NCI-H2227 (cell line): ENCODE measurements at regions not wholly inside any gene's neighbourhood (a gene's known extent, or its start where the extent isn't known, plus 50 kb on each side); places are given as distances from the start of the nearest gene placed in this dataset.

Experiments used
- DNase-seq: peaks from one replicate; lab custom pipeline; 2025; ENCODE audit not compliant: unreplicated experiment; lab: John Stamatoyannopoulos, UW

DNA sequence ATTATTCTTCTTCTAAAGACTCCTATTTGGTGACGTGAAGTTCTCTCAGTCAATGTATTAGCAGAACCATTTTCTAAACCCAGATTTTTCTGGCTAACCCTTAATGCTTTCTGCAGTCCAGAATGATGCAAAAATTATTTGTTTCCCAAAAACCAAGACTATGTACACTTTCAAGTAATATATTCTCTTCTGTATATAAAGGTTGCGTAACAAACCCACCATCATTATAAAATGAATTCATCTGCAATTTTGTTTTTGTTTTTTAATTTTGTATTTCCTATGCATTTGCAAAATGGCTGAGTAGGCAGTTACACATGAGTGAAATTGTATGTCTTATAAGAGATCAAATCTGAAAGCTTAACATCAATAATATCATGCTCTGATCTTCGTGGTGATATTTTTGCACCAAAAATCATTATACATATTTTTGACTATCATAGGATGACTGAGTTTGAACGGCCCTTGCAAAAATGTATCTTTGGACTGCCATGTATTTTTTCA lies 593.6 kb downstream of the ZIC1 start:
- no peak for DNase-seq

DNA sequence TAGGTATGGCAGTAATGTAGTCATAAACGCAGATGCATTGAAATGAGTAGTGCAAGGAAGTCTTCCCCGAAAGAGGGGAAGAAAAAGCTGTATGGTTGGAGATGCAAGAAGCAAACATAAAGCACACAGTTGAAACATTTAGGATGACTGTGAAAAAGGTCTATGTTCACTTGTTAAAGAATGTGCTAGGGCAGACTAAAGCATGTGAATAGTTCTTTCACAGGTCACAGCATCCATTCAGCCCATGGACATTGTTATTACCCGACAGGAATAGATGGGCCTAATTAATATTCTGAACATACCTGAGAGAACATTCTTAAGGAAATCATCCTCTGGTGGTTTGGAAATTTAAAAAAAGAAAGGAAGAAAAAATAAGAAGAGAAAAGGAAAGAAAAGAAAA lies 595.2 kb downstream of the ZIC1 start:
- no peak for DNase-seq

DNA sequence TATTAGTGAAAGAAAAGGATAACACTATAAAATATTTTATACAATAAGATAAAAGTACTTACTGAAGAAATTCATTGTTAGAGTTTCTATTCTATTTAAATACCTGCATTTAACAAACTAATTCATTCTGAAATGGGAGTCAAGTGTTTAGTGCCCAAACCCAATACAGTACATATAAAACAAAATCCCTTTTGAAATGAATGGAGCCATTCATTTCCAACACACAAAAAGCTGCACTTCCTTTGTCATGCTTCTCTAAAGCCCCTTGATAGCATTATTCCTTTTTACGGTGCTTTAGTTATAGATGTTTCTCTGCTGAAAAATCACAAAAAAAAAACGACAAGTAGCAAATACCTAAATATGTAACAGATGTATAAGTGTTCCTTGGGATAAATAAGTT lies 596.3 kb downstream of the ZIC1 start:
- no peak for DNase-seq

DNA sequence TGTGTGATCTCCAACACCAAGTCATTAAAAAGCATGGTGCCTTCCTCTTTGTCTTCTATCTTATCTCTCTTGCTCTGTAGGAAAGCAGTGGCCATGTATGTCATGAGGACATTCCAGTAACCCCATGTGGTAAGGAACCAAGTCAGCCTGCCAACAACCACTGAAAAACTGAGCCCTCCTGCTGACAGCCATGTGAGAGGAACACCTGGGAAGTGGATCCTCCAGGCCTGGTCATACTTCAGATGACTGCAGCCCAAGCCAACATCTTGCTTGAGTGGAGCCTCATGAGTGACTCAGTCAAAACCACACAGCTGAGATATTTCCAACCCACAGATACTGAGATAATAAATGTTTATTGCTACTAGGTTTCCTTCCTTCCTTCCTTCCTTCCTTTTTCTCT lies 597.3 kb downstream of the ZIC1 start:
- no peak for DNase-seq

DNA sequence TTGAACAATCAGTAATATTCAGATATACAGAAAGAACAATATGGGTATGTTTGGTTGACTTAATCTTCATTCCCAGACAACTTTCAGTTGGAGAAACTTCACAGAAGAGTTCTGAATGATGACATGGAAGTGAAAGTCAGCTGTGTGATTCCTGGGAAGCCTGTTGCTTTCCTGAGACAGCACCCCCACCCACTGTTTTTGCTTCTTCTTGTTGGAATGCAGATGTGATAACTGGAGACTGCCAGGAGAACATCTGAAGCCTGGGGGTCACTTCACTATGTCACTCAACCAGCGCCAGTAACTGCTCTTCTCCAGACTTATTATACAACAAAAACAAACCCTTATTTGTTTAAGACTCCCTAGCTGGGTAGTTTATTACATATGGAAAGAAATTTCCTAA lies 599.4 kb downstream of the ZIC1 start:
- DNase-seq: no peak

DNA sequence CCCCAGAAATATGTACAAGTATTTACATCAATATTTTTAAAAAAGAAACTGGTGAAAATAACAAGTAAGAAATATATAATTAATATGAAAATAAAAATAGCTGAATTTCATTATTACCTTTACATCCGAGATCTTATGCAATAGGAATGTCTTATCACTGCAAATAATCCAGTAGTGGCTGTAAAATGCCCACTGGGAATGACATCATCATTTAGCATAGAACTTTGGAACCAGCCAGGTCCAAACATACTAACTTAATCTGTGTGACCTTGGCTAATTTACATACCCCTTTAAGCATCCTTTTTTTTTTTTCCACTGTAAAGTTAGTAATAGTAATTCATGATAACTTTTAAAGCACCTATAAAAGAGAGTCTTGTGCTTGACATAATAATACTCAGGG lies 611.7 kb downstream of the ZIC1 start:
- no peak for DNase-seq

DNA sequence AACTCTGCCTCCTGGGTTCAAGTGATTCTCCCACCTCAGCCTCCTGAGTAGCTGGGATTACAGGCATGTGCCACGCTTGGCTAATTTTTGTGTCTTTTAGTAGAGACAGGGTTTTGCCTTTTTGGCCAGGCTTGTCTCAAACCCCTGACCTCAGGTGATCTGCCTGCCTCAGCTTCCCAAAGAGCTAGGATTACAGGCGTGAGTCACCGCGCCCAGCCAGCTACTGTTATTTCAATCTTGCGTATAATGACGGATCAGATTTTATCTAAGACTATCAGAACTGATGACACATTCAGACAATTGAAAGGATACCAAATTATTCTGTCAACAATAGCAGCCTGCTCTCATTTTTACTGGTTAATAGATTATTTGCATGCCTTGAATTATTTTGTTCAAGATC lies 612.2 kb downstream of the ZIC1 start:
- no peak for DNase-seq

DNA sequence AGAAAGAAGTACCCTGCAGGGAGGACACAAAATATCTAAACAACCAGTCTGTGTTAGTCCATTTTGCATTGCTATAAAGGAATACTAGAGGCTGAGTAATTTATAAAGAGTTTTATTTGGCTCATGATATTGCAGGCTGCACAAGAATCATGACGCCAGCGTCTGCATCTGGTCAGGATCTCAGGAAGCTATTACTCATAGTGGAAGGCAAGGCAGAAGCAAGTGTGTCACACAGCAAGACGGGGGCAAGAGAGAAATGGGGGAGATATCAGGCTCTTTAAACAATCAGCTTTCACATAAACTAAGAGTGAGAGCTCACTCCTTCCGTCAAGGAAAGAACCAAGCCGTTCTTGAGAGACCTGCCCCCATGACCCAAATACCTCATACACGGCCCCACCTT lies 614.8 kb downstream of the ZIC1 start:
- no peak for DNase-seq

DNA sequence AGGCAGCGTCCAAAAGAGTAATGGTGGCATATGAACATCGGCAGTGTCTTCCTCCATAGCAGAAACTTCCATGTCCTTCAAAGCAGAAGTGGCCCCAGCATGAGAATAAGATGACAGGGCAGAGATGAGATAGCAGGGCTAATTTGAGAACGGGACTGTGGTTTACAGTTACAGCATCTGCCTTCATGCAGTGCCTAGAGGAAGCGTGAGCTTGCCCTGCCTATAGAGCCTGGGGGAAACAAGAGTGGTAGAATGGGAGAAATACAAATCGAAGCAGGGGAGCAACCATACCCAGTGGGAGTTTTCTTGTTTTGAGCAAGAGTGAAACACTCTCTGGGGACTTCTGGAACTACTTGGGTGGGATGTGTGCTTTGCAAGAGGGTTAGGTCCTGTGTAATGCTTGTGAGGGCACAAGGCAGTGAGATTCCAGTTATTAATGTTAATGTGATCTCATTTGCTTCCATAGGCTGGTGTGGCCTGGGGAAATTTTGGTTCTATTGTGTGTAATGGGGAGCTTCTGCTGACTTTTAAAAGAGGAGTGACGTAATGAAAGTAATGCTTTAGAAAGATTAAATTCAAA lies 616.9 kb downstream of the ZIC1 start:
- no peak for DNase-seq

DNA sequence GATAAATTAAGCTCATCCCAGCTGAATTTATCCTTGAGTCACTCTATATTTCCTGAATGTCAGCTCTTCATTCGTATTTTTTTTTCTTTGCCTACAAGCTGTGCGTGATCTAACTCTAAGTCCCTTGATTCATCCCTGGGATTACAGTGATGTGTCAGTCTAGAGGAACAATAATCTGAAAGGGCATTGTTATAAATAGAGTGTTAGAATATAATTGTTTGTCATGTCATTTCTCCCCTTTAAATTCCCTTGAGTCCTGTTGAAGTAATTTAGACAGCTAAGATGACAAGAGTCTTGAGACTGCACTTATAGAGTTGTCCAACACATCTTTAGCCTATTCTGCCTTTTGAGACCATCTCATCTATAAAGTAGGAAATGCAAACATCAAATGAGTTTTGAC lies 621.8 kb downstream of the ZIC1 start:
- no peak for DNase-seq

DNA sequence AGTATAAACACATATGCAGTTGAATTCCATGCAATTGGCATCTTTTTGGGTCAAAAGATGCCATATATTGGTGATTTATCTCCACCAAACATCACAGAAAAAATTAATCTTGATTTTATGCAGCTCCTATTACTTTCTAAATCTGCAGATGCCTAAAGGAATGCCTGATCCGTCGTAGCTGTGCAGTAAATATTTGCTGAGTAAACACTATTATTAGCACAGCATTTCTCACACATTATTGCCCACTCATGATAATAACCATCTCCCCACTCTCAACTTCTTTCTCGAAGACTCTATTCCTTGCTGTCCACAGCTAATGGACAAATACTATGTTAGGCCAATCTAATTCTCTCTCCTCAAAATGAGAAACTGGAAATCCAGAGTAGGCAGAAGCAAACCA lies 625.2 kb downstream of the ZIC1 start:
- no peak for DNase-seq

DNA sequence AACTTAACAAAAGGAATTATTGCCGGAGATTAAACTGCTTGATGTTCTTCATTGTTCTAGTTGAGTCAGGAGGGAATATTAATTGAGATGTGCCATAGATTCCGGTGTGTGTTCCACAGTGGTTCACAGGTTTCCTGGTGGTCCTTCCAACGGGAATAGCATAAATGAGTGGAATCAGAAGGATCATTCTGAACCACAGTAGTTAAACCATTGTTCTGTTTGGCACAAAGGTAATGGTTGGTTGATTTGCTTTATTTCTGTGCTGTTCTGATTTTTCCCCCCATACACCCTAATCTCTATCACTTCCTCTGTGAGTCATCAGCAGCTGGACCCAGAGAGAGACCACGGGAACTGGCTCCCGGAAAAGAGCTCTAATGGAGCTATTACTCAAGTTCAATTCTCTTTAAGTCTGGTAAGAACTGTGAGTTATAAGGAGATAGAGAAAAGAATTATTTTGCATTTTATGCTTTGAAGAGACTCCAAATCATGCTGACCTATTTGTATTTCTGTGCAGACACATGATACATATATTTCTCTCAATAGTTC lies 627.2 kb downstream of the ZIC1 start:
- DNase-seq: no peak

DNA sequence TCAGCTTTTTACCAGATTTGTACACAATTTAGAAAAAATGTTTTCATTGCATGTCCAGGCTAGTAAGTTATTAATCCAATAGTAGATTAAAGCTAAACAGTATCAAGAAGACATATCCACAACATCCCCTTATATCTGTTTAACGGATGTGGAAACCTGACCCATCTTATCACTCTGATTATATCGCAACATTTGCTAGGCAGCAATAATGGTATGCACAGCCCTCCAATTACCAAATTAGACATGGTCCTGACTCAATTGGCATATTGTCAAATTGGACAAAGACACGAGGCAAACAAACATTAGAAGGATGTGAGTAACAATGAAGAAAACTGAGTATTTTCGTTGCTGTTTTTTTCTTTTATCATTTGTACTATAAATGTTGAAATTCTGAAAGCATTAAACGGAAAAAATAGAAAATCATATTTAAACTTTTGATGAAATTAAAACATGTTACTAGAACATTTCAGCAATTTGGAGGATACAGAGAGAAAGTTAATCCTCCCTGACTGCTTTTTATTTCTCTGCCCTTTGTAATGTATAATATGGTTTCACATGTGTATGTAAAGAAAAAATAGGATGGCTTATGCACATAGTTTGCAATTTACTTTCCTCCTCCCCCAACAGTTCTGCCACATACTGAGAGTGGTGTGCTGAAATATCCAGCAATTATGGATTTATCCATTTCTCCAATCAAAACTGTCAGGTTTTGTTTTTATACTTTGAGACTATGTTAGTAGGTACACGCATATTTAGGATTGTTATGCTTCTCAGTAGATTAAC lies 633.7 kb downstream of the ZIC1 start:
- DNase-seq: no peak

DNA sequence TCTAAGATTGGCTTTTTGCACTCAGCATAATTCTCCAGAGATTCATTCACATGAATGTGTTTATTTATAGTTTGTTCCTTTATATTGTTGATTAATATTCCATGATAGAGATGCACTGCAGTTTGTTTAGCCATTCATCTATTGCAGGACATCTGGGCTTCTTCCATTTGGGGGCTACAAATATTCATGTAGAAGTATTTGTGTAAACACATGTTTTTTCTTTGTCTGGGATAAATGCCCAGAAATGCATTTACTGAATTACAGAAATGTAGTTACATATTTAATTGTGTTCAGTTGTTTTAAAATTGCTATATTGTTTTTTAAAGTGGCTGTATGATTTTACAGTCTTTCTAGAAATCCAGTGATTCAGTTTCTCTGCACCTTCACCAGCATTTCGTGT lies 635.0 kb downstream of the ZIC1 start:
- no peak for DNase-seq

DNA sequence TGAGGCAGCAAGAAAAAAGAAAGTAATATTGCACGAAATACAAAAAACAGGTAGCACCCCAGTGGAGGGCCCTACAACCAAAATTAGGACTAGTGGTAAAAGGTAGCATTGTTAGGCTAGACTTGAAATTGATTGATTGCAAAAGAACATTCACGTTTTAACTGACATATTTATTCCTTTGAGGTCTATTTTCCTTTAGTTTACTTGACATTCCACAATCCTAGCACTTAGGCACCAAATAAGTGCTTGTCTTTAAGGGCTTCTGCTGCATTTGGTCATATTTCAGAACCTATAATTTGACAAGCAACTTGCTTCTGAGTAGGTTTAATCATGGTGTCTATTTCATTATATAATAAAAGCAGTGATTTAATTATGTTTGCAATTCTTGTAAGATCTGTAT lies 642.7 kb upstream of the AGTR1 start:
- DNase-seq: no peak

DNA sequence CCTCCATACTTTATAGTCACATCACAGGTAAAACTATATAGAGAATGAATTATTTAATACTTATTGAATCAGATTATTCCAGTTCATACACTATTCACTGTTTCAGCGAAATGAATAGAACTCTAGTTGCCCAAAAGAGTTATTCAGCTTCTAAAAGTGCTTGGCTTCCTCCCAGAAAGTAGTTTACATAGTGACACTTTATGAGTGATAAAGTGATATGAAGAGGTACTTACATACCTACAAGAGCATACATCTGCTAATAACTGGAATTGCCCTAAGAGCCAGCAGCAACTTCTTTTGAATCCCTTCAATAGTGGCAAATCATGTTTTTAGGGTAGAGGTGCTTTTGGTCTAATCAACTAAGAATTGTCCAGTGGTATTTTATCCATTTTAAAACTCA lies 635.1 kb upstream of the AGTR1 start:
- no peak for DNase-seq

DNA sequence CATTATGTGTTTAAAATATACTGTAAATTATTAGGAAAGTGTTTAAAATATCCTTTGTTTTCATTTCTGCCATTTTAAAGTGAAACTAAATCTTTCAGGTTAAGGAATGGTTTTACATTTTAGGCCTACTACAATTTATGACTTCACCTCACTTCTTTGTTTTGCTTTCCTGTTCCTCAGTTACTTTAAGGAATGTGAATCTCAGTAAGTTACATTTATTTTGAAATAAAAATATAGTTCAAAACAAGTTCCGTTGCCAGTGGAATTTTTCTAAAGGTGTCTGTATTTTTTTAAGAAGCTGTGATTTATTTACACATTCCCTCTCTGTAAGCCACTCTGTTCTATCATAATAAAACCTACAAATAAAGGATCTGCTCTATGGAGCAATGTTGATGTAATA lies 630.9 kb upstream of the AGTR1 start:
- no peak for DNase-seq

DNA sequence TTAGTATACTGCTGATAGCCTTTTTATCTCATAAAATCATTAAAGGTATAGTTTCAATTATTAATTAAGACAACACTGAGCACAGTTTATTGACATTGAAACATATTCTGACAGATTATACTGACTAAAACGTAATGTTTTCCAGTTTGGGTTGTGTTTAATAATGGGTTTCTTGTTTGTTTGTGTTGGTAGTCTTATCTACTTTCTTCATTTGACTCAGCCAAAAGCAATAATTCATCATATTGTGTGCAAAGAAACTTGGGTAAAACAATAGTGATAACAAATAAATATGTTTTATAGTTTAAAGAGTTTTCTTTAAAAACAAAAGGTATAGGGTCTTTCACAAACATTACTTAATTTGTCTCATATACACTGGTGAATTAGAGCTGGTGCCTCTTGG lies 629.2 kb upstream of the AGTR1 start:
- DNase-seq: no peak

DNA sequence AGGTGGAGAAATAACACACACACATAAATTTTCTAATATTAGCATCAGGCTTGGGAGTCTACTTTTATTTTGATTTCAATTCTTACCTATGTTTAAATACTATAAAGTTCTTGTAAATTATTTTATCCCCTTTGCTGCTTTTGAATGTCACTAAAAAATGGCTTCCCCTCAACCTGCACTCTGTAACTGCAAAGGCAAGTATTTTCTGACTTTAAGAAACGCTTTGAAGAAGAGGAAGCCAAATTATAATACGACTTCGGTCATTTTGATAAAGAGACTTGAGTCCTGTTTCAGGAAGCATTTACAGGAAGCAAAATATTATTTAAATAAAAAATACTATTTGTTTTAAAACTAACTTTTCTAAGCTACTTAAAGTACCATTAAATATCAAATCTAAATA lies 627.7 kb upstream of the AGTR1 start:
- no peak for DNase-seq

DNA sequence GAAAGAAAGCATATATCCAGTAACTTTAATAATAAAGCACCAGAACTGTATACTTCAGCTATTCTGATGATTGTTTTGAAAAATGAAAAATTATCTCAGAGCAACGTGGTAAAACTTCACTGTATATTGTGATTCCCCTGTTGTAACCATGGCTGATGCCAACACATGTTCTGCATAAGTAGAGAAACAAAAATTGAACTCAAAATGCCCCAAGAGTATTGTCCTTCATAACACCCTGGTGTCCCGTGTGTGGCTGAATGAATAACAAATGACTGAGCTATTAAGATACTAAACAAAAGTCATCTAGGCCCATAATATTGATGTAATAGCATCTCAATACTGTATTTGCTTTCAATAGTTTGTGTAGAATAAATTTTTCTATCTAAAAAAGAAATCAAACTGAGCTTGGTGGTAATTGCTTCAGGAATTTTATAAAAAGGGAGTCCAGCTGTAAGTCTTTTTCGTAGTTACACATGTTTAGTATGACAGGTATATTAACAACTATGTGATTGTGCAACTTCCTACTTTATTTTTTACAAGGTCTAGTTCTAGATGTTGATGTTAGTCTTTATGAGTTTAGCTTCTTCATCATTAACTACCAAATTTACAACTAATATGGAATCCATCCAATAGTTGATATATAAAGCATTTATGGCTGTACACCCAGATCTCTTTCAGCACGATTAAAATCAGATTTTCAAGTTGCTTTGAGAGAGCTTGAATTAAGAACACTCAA lies 623.8 kb upstream of the AGTR1 start:
- DNase-seq: no peak

DNA sequence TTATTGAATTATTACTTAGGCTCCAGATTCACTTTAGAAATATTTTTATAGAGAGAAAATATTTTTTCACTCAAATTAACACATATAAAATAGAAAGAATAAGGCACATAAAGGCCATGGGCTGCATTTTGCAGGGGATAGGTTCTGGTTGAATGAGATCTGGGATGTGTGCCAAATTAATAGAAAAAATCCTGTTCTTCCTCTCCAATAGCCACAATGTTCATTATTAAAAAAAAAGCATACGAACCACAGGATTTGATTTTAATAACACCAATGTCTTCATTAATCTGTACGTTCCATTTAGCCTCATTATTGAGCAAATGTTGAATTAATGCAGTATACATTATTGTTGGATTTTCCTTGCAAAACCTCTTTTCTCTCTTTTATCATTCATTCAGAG lies 622.8 kb upstream of the AGTR1 start:
- DNase-seq: no peak
